Amygdala (tissue), 56 donors: ENCODE measurements at regions not wholly inside any gene's neighbourhood (a gene's known extent, or its start where the extent isn't known, plus 50 kb on each side); places are given as distances from the start of the nearest gene placed in this dataset.

Experiments used
- DNase-seq, 56 donors: peaks; one replicate each; lab custom pipeline; 2025; lab: John Stamatoyannopoulos, UW

- no peak for DNase-seq
Observed at GRCh38 chr3:168909260-168909659, 754.3 kb downstream of the MECOM start.

GRCh38 chr3:168895419-168895818 lies 768.1 kb downstream of the MECOM start:
- no peak for DNase-seq

GRCh38 chr3:168894214-168894613 lies 769.3 kb downstream of the MECOM start:
- no peak for DNase-seq

- DNase-seq = no peak
Observed at GRCh38 chr3:168889666-168890065, 773.8 kb downstream of the MECOM start.

GRCh38 chr3:168888781-168889180 lies 774.7 kb downstream of the MECOM start:
- DNase-seq = no peak

GRCh38 chr3:168885028-168885427 lies 778.5 kb downstream of the MECOM start:
- DNase-seq = no peak

- peak in 5 of 56 donors; percentile 0 to 6 (median 1) for DNase-seq
Observed at GRCh38 chr3:168884353-168884903, 779.1 kb downstream of the MECOM start.

GRCh38 chr3:168883145-168883544 lies 780.4 kb downstream of the MECOM start:
- DNase-seq = no peak

GRCh38 chr3:168881804-168882203 lies 781.7 kb downstream of the MECOM start:
- no peak for DNase-seq

- DNase-seq = no peak
Observed at GRCh38 chr3:168878655-168879054, 782.9 kb upstream of the GOLIM4 start.

- no peak for DNase-seq
Observed at GRCh38 chr3:168877899-168878298, 782.2 kb upstream of the GOLIM4 start.

GRCh38 chr3:168876346-168877035 lies 780.8 kb upstream of the GOLIM4 start:
- no peak for DNase-seq

- no peak for DNase-seq
Observed at GRCh38 chr3:168872826-168873225, 777.1 kb upstream of the GOLIM4 start.

GRCh38 chr3:168870892-168871291 lies 775.2 kb upstream of the GOLIM4 start:
- DNase-seq = no peak

GRCh38 chr3:168865022-168865551 lies 769.4 kb upstream of the GOLIM4 start:
- no peak for DNase-seq

- DNase-seq = no peak
Observed at GRCh38 chr3:168864107-168865021, 768.6 kb upstream of the GOLIM4 start.

- no peak for DNase-seq
Observed at GRCh38 chr3:168863561-168863960, 767.8 kb upstream of the GOLIM4 start.

- DNase-seq = no peak
Observed at GRCh38 chr3:168862466-168862865, 766.7 kb upstream of the GOLIM4 start.

- no peak for DNase-seq
Observed at GRCh38 chr3:168860592-168860991, 764.9 kb upstream of the GOLIM4 start.

- no peak for DNase-seq
Observed at GRCh38 chr3:168860028-168860427, 764.3 kb upstream of the GOLIM4 start.

GRCh38 chr3:168859574-168859973 lies 763.9 kb upstream of the GOLIM4 start:
- no peak for DNase-seq
